Adrenal gland (tissue), 5 donors: ENCODE measurements at regions not wholly inside any gene's neighbourhood (a gene's known extent, or its start where the extent isn't known, plus 50 kb on each side); places are given as distances from the start of the nearest gene placed in this dataset.

Experiments used
- CTCF ChIP-seq, 6 experiments: fragments of 450-650 bp in 4 of 6; fragments of 200-600 bp in 2 of 6; sonication (generic) in 1 of 6; IDR thresholded peaks; 1 replicate in 5 of 6; 2 replicates in 1 of 6; pipeline versions ENCODE4 v1.5.1 to v1.8.0; 2016 to 2021; ENCODE audit warnings: antibody characterized with exemption in 6 of 6, mild to moderate bottlenecking in 2 of 6, moderate library complexity in 1 of 6
- POLR2A ChIP-seq, 2 donors: fragments of 450-650 bp; IDR thresholded peaks; one replicate each; pipeline ENCODE4 v1.6.1; 2017; ENCODE audit warnings: antibody characterized with exemption in 2 of 2, mild to moderate bottlenecking in 2 of 2, moderate library complexity in 1 of 2
- donor health status: DM: no; HTN: no; CAD: no.

DNA sequence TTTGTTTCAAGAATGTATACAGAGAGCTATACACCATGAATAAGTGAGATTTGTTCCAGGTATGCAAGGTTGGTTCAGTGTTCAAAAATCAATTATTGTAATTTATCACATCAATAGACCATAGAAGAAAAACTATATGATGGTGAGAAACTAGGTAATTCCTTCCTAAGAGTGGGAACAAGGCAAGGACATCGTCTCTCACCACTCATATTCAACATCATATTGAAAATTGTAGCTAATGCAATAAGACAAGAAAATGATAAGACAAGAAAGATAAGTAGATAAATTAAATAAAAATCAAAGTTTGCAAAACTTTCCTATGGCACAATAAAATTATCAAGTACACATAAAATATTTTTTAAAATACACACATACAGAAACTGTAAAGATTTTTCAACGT is 385.3 kb upstream of the COBL start:
- TF ChIP-seq POLR2A (IDR thresholded peaks at IDR 0.05), result no peak
- no peak for TF ChIP-seq CTCF (IDR thresholded peaks at IDR 0.05)
